Activated naive CD8-positive, alpha-beta T cell treated with anti-CD3 and anti-CD28 coated beads, Interleukin-2, amount 10 ng/mL, durations not matched to agents 7 days and 5 days (primary cell): ENCODE measurements at regions not wholly inside any gene's neighbourhood (a gene's known extent, or its start where the extent isn't known, plus 50 kb on each side); places are given as distances from the start of the nearest gene placed in this dataset.

ENCODE experiments used
- ATAC-seq: fragments of 150-1000 bp; cut with Tn5 transposase; one replicate; pipeline ENCODE4 v1.10.0; 2021; ENCODE audit warnings: low read depth, moderate library complexity
- POLR2A ChIA-PET: fragments of 350-600 bp; sonication (Branson Sonifier 250); formaldehyde crosslinking; loops from one replicate; lab custom pipeline; 2021; ENCODE audit warnings: antibody characterized with exemption; lab: Charles Lee
- DNase-seq: peaks from one replicate; pipeline ENCODE4 v3.0.0; 2021
- H3K27ac Mint-ChIP-seq: one replicate; pipeline ENCODE4 v1.8.0; 2022; ENCODE audit warnings: mild to moderate bottlenecking, mixed read lengths
- H3K27me3 Mint-ChIP-seq: one replicate; pipeline ENCODE4 v1.8.0; 2022; ENCODE audit warnings: mild to moderate bottlenecking, moderate library complexity, mixed read lengths
- H3K36me3 Mint-ChIP-seq: one replicate; pipeline ENCODE4 v1.8.0; 2021; ENCODE audit warnings: mild to moderate bottlenecking, mixed read lengths
- H3K4me1 Mint-ChIP-seq: one replicate; pipeline ENCODE4 v1.8.0; 2021; ENCODE audit warnings: mixed read lengths
- H3K4me3 Mint-ChIP-seq: one replicate; pipeline ENCODE4 v1.8.0; 2022; ENCODE audit warnings: mild to moderate bottlenecking, moderate library complexity, mixed read lengths
- H3K9me3 Mint-ChIP-seq: one replicate; pipeline ENCODE4 v1.8.0; 2021; ENCODE audit warnings: mixed read lengths

DNA sequence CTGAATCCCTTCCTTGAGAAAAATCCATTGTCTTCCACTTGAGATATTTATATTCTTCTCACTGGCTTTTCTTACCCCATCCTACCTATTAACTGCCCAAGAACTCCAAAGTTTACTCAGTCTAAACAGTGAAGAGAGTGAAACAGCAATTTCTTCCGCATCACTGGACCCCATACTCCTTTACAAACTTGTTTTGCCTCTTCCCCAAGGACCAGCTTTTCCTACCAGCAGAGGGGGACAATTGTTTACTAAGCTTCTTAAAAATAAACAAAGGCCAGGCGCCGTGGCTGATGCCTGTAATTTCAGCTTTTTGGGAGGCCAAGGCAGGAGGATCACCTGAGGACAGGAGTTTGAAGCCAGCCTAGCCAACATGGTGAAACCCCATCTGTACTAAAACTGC lies 52.0 kb downstream of the LRATD1 start:
- POLR2A ChIA-PET = no interaction called here
- no peak overlapping the region for H3K27ac Mint-ChIP-seq

DNA sequence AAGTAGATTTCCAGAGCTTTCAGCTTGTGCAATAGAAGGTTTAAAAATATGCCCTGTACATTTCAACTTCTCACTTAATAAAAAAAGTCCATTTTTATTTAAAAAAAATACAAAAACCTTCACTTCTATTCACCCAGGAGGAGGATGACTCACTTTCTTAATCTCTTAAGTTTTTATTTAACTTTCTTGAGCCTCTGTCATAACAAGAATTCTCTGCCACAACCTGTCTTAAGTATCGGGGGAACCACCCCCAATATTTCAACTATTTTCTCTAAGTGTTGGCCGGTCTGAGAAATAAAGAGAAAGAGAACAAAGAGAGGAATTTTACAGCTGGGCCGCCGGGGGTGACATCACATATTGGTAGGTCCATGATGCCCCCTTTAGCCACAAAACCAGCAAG lies 58.4 kb downstream of the LRATD1 start:
- H3K27me3 Mint-ChIP-seq = no peaks in the 10 kb centered on the region
- H3K27ac Mint-ChIP-seq = no peak overlapping the region
- no peaks in the 10 kb centered on the region for H3K36me3 Mint-ChIP-seq
- peaks cover 11% of the 10 kb centered on the region for H3K9me3 Mint-ChIP-seq
- H3K4me3 Mint-ChIP-seq = no peak overlapping the region
- H3K4me1 Mint-ChIP-seq = no peaks in the 10 kb centered on the region
- POLR2A ChIA-PET = no interaction called here
- DNase-seq (no peak), ATAC-seq (no peak)

More for the DNA sequence above, 52.0 kb downstream of the LRATD1 start:
- H3K4me1 Mint-ChIP-seq = no peaks in the 10 kb centered on the region
- ATAC-seq (no peak), DNase-seq (no peak)
- H3K27me3 Mint-ChIP-seq = no peaks in the 10 kb centered on the region
- H3K9me3 Mint-ChIP-seq = peaks cover 5% of the 10 kb centered on the region
- H3K36me3 Mint-ChIP-seq = no peaks in the 10 kb centered on the region
- no peak overlapping the region for H3K4me3 Mint-ChIP-seq

GRCh38 chr2:14693874-14694273 lies 61.4 kb downstream of the LRATD1 start:
- POLR2A ChIA-PET = no interaction called here
- ATAC-seq (no peak), DNase-seq (no peak)
- H3K27me3 Mint-ChIP-seq = no peaks in the 10 kb centered on the region
- no peaks in the 10 kb centered on the region for H3K4me1 Mint-ChIP-seq
- no peaks in the 10 kb centered on the region for H3K36me3 Mint-ChIP-seq
- H3K4me3 Mint-ChIP-seq = no peak overlapping the region
- H3K9me3 Mint-ChIP-seq = peaks cover 8% of the 10 kb centered on the region
- no peak overlapping the region for H3K27ac Mint-ChIP-seq

DNA sequence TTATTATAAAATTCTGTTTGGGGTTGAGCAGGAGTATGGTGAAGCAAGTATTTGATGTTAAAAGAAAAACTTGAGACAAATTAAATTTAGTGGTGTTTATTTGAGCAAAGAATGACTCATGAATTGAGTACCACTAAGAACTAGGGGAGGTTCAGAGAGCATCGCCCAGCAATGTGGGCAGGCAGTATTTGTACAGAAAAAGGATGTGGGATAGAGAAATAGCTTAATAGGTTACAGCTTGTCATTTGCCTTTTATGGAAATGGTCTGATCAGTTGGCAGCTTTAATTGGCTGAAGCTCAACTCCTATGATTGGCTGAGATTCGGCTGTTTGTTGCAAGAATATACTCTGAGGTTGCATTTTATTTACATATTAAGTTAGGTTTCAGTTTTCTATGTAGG lies 68.2 kb downstream of the LRATD1 start:
- H3K4me1 Mint-ChIP-seq = no peaks in the 10 kb centered on the region
- DNase-seq (no peak), ATAC-seq (no peak)
- H3K36me3 Mint-ChIP-seq = no peaks in the 10 kb centered on the region
- POLR2A ChIA-PET = no interaction called here
- H3K4me3 Mint-ChIP-seq = no peak overlapping the region
- H3K9me3 Mint-ChIP-seq = no peaks in the 10 kb centered on the region
- H3K27me3 Mint-ChIP-seq = no peaks in the 10 kb centered on the region
- no peak overlapping the region for H3K27ac Mint-ChIP-seq

- Mint-ChIP-seq H3K9me3 (no peaks in the 10 kb centered on the region), H3K27ac (no peak overlapping the region), H3K27me3 (no peaks in the 10 kb centered on the region), H3K36me3 (no peaks in the 10 kb centered on the region), H3K4me3 (no peak overlapping the region), H3K4me1 (no peaks in the 10 kb centered on the region)
- no peak for DNase-seq
- no peak for ATAC-seq
- POLR2A ChIA-PET = no interaction called here
These were observed 69.7 kb downstream of the LRATD1 start for GRCh38 chr2:14702258-14702657.

GRCh38 chr2:14706201-14706600 lies 73.7 kb downstream of the LRATD1 start:
- POLR2A ChIA-PET = no interaction called here
- H3K27ac Mint-ChIP-seq = no peak overlapping the region

GRCh38 chr2:14712111-14712510 lies 79.6 kb downstream of the LRATD1 start:
- Mint-ChIP-seq H3K27ac (no peak overlapping the region), H3K27me3 (no peaks in the 10 kb centered on the region), H3K4me1 (no peaks in the 10 kb centered on the region), H3K4me3 (no peak overlapping the region), H3K9me3 (no peaks in the 10 kb centered on the region), H3K36me3 (no peaks in the 10 kb centered on the region)
- ATAC-seq = no peak
- POLR2A ChIA-PET = no interaction called here
- DNase-seq = no peak

More at GRCh38 chr2:14706201-14706600, 73.7 kb downstream of the LRATD1 start:
- Mint-ChIP-seq H3K4me3 (no peak overlapping the region), H3K36me3 (no peaks in the 10 kb centered on the region), H3K27me3 (no peaks in the 10 kb centered on the region), H3K4me1 (no peaks in the 10 kb centered on the region), H3K9me3 (no peaks in the 10 kb centered on the region)
- no peak for DNase-seq
- ATAC-seq = no peak

- Mint-ChIP-seq H3K4me3 (no peak overlapping the region), H3K4me1 (no peaks in the 10 kb centered on the region), H3K36me3 (no peaks in the 10 kb centered on the region), H3K9me3 (no peaks in the 10 kb centered on the region), H3K27ac (no peak overlapping the region), H3K27me3 (no peaks in the 10 kb centered on the region)
- ATAC-seq = no peak
- POLR2A ChIA-PET = no interaction called here
- DNase-seq = no peak
These were observed 80.7 kb downstream of the LRATD1 start for GRCh38 chr2:14713248-14713647.

DNA sequence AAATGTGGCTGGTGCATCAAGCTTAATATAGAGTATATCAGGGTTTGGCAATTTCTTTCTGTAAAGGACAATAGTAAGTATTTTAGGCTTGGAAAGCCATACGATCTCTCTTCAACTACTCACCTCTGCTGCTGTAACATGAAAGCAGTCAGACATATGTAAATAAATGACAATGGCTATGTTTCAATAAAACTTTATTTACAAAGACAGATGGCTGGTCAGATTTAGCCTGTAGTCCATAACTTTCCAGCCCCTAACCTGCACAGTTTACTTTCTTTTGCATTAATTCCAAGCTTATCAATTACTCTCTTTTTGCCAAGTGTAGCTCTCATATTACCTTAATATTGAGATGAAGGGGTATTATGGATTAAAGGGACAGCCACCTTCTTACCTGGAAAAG lies 83.1 kb downstream of the LRATD1 start:
- no peaks in the 10 kb centered on the region for H3K27me3 Mint-ChIP-seq
- H3K36me3 Mint-ChIP-seq = no peaks in the 10 kb centered on the region
- H3K27ac Mint-ChIP-seq = no peak overlapping the region
- no peak overlapping the region for H3K4me3 Mint-ChIP-seq
- POLR2A ChIA-PET = no interaction called here
- ATAC-seq (no peak), DNase-seq (no peak)
- H3K9me3 Mint-ChIP-seq = no peaks in the 10 kb centered on the region
- H3K4me1 Mint-ChIP-seq = no peaks in the 10 kb centered on the region

GRCh38 chr2:14716319-14716718 lies 83.8 kb downstream of the LRATD1 start:
- DNase-seq (no peak), ATAC-seq (no peak)
- no peaks in the 10 kb centered on the region for H3K9me3 Mint-ChIP-seq
- no peaks in the 10 kb centered on the region for H3K27me3 Mint-ChIP-seq
- H3K4me3 Mint-ChIP-seq = no peak overlapping the region
- no peaks in the 10 kb centered on the region for H3K36me3 Mint-ChIP-seq
- POLR2A ChIA-PET = no interaction called here
- no peak overlapping the region for H3K27ac Mint-ChIP-seq
- no peaks in the 10 kb centered on the region for H3K4me1 Mint-ChIP-seq

DNA sequence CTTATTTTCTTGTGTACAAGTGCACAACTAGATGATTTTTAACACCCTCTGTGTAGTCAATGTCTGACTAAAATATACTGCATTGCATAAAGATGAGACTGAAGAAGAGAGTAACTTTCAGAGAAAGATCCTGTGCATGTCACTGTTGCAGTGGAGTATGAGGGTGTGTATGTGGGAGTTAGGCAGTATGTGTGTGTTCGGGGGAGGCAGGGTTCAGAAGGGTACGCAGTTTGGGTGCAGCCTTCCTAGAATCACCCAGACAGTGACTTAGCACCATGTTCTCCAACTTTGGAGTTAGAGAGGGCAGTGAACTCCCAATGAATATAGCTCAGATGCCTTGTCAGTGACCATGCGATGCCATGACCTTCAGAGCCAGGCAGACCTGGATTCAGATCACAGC lies 84.6 kb downstream of the LRATD1 start:
- H3K36me3 Mint-ChIP-seq = no peaks in the 10 kb centered on the region
- DNase-seq (no peak), ATAC-seq (no peak)
- POLR2A ChIA-PET = no interaction called here
- no peaks in the 10 kb centered on the region for H3K9me3 Mint-ChIP-seq
- no peak overlapping the region for H3K27ac Mint-ChIP-seq
- H3K4me3 Mint-ChIP-seq = no peak overlapping the region
- H3K27me3 Mint-ChIP-seq = no peaks in the 10 kb centered on the region
- no peaks in the 10 kb centered on the region for H3K4me1 Mint-ChIP-seq

DNA sequence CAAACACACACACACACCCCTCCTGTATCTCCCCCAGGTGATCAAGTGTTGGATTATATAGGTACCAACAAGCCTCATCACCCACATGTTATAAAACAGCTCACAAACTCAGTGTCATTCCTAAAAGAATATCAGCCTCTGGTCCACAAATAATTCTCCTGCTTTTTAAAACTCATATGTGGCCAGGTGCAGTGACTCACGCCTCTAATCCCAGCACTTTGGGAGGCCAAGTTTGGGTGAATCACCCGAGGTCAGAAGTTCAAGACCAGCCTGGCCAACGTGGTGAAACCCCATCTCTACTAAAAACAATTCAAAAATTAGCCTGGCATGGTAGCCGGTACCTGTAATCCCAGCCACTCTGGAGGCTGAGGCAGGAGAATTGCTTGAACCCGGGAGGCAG lies 87.8 kb downstream of the LRATD1 start:
- DNase-seq = no peak
- POLR2A ChIA-PET = no interaction called here
- Mint-ChIP-seq H3K36me3 (no peaks in the 10 kb centered on the region), H3K9me3 (no peaks in the 10 kb centered on the region), H3K4me3 (no peak overlapping the region), H3K27me3 (no peaks in the 10 kb centered on the region), H3K4me1 (no peaks in the 10 kb centered on the region), H3K27ac (no peak overlapping the region)
- ATAC-seq = no peak

DNA sequence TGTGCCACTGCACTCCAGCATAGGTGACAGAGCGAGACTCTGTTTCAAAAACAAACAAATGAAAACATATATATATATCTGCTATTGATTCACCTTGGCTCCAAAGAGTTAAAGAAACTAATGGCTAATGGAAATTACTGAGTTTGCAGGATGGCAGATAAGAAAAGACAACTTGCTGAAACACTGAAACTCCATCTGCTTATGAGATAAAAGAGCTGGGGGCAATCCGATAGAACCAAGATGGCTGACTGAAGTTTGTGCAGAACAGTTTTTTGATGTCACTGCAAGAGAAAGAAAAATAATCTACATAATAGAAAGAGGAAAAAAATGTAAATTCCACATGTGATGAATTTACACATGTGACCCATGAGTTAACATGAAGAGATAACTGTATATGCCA lies 88.2 kb downstream of the LRATD1 start:
- no peaks in the 10 kb centered on the region for H3K4me1 Mint-ChIP-seq
- POLR2A ChIA-PET = no interaction called here
- no peak overlapping the region for H3K27ac Mint-ChIP-seq
- no peak for DNase-seq
- no peak for ATAC-seq
- H3K36me3 Mint-ChIP-seq = no peaks in the 10 kb centered on the region
- H3K4me3 Mint-ChIP-seq = no peak overlapping the region
- no peaks in the 10 kb centered on the region for H3K27me3 Mint-ChIP-seq
- H3K9me3 Mint-ChIP-seq = no peaks in the 10 kb centered on the region

DNA sequence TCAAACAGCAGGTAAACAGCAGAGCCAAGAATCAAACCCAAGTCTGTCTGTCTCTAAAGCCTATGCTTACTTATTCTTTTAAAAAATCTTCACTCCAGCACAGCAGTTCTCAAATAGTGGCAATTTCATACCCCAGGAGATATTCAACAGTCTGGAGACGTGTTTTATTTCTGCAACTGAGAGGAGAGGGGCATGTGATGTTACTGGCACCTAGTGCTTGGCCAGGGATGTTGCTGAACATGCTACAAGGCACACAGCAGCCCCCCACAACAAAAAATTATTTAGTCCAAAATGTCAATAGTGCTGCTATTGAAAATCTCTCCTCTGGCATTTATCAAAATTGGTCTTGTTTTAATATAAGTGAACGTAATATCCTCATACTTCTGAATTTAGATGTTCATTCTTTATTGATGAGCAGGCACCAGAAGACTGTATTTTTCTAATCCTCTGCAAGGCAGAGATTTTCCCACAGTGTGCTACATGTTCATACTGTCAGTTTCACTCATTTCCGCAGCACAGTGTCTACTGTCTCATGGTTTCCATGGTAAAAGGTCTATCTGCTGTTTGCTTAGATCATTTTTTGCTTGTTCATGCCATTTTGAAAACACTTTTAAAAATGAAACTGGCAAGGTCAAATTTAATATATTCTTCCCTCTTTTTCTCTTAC lies 90.5 kb downstream of the LRATD1 start:
- Mint-ChIP-seq H3K27me3 (peaks cover 4% of the 10 kb centered on the region), H3K9me3 (no peaks in the 10 kb centered on the region), H3K36me3 (no peaks in the 10 kb centered on the region), H3K4me3 (no peak overlapping the region), H3K4me1 (no peaks in the 10 kb centered on the region), H3K27ac (no peak overlapping the region)
- ATAC-seq (no peak), DNase-seq (no peak)
- POLR2A ChIA-PET = no interaction called here

DNA sequence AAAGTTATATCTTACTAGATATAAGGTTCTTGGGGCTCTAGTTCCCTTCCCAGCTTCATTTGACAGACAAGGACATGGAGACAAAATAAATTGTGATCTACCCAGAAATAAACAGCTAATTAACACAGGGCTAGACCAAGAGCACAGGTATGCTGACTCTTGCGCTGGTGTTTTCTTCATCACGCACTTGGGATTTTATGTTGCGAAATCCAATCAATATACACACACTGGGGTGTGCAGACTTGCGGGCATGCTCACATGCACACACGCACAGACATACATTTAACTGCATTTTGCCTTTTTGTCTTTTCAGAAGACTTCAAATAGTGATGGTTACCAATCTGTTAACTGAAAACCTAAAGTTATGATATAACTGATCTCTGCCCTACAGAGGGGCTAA lies 91.2 kb downstream of the LRATD1 start:
- H3K36me3 Mint-ChIP-seq = no peaks in the 10 kb centered on the region
- H3K4me3 Mint-ChIP-seq = no peak overlapping the region
- peaks cover 4% of the 10 kb centered on the region for H3K27me3 Mint-ChIP-seq
- H3K27ac Mint-ChIP-seq = no peak overlapping the region
- H3K4me1 Mint-ChIP-seq = no peaks in the 10 kb centered on the region
- no peaks in the 10 kb centered on the region for H3K9me3 Mint-ChIP-seq
- POLR2A ChIA-PET = no interaction called here
- no peak for ATAC-seq
- no peak for DNase-seq
